Adrenal gland (tissue), 9 donors: ENCODE measurements at regions not wholly inside any gene's neighbourhood (a gene's known extent, or its start where the extent isn't known, plus 50 kb on each side); places are given as distances from the start of the nearest gene placed in this dataset.

Source experiments
- DNase-seq, 7 donors: peaks; one replicate each; pipeline ENCODE4 v3.0.0-alpha.2; 2019 to 2020
- H3K27ac ChIP-seq, 5 donors: fragments of 200-600 bp; sonication (generic) in 4 of 5; 1 replicate in 3 of 5; 2 replicates in 2 of 5; pipeline versions ENCODE4 v1.5.1 to v1.8.0; 2016 to 2020; ENCODE audit warnings: mild to moderate bottlenecking in 1 of 5
- H3K27me3 ChIP-seq: fragments of 200-600 bp; 2 replicates; pipeline ENCODE4 v1.8.0; 2021
- H3K36me3 ChIP-seq, 2 donors: fragments of 200-600 bp; replicated peaks in 1 of 2; 1 replicate in 1 of 2; 2 replicates in 1 of 2; pipeline versions ENCODE4 v1.5.1 to v1.8.0; 2018 to 2022
- H3K4me1 ChIP-seq, 2 donors: fragments of 200-600 bp; replicated peaks in 1 of 2; 1 replicate in 1 of 2; 2 replicates in 1 of 2; pipeline versions ENCODE4 v1.5.1 to v1.8.0; 2018 to 2021
- H3K4me3 ChIP-seq, 4 donors: fragments of 200-600 bp; sonication (generic) in 3 of 4; one replicate each; pipeline ENCODE4 v1.5.1; 2016 to 2018
- H3K9me3 ChIP-seq, 3 donors: fragments of 200-600 bp; sonication (generic) in 1 of 3; replicated peaks in 1 of 3; 1 replicate in 2 of 3; 2 replicates in 1 of 3; pipeline versions ENCODE4 v1.5.1 to v1.8.0; 2016 to 2021
- CTCF ChIP-seq, 6 experiments: fragments of 450-650 bp in 4 of 6; fragments of 200-600 bp in 2 of 6; sonication (generic) in 1 of 6; IDR thresholded peaks; 1 replicate in 5 of 6; 2 replicates in 1 of 6; pipeline versions ENCODE4 v1.5.1 to v1.8.0; 2016 to 2021; ENCODE audit warnings: antibody characterized with exemption in 6 of 6, mild to moderate bottlenecking in 2 of 6, moderate library complexity in 1 of 6
- POLR2A ChIP-seq, 2 donors: fragments of 450-650 bp; IDR thresholded peaks; one replicate each; pipeline ENCODE4 v1.6.1; 2017; ENCODE audit warnings: antibody characterized with exemption in 2 of 2, mild to moderate bottlenecking in 2 of 2, moderate library complexity in 1 of 2
- WGBS, 4 donors: extraction: QIAGEN DNeasy Blood & Tissue Kit in 2 of 4; methylation state at CpG; one replicate each; pipeline versions ENCODE4 v1.1.5 to v1.1.7; 2013 to 2017; 5-methylcytosine and 5-hydroxymethylcytosine counted together
- intact Hi-C, 2 donors: fragments of 100-400 bp; cut with DNase I; formaldehyde crosslinking; loops; one replicate each; pipeline versions ENCODE4 v1.14.1 to v1.15.0; 2022 to 2023
- donor health status: healthy with polysubstance abuse.
- donor health status: Bipolar disorder and iron deficiency.
- donor health status: DM: yes; HTN: yes; CAD: no.
- donor health status: DM: no; HTN: no; CAD: no.
- donor health status: DM: no; HTN: no; CAD: no.

GRCh38 chr1:187121661-187122060 lies 292.9 kb downstream of the PLA2G4A start:
- TF ChIP-seq POLR2A (IDR thresholded peaks at IDR 0.05) (no peak), CTCF (IDR thresholded peaks at IDR 0.05) (no peak)
- Histone ChIP-seq H3K27me3 (no peaks in the 10 kb centered on the region), H3K4me3 (no peak overlapping the region), H3K9me3 (peaks cover 0 to 5% (median 0%) of the 10 kb centered on the region in 3 donors), H3K4me1 (no peaks in the 10 kb centered on the region), H3K27ac (no peak overlapping the region), H3K36me3 (no peaks in the 10 kb centered on the region)
- intact Hi-C loops = no loop called here
- no peak for DNase-seq

- Histone ChIP-seq H3K27me3 (no peaks in the 10 kb centered on the region), H3K36me3 (no peaks in the 10 kb centered on the region), H3K9me3 (peaks cover 0 to 5% (median 0%) of the 10 kb centered on the region in 3 donors), H3K4me1 (no peaks in the 10 kb centered on the region), H3K4me3 (no peak overlapping the region), H3K27ac (no peak overlapping the region)
- TF ChIP-seq POLR2A (IDR thresholded peaks at IDR 0.05) = no peak
- no peak for TF ChIP-seq CTCF (IDR thresholded peaks at IDR 0.05)
- no peak for DNase-seq
- 78 to 89% (median 82%) methylated on average over 2 of the region's 2 CpGs for WGBS, 4 donors
- intact Hi-C loops = no loop called here
These were observed 293.8 kb downstream of the PLA2G4A start for GRCh38 chr1:187122566-187122965.

GRCh38 chr1:187129132-187129531 lies 300.4 kb downstream of the PLA2G4A start:
- WGBS, 4 donors = 0 to 47% (median 30%) methylated on average over 1 of the region's 1 CpG
- intact Hi-C loops = no loop called here
- H3K27me3 ChIP-seq = no peaks in the 10 kb centered on the region

GRCh38 chr1:187143783-187144182 lies 315.0 kb downstream of the PLA2G4A start:
- H3K36me3 ChIP-seq = no peaks in the 10 kb centered on the region
- H3K4me3 ChIP-seq = no peak overlapping the region
- no peak for TF ChIP-seq POLR2A (IDR thresholded peaks at IDR 0.05)
- TF ChIP-seq CTCF (IDR thresholded peaks at IDR 0.05) = no peak
- H3K27me3 ChIP-seq = no peaks in the 10 kb centered on the region
- H3K27ac ChIP-seq = no peak overlapping the region
- no peak for DNase-seq
- H3K4me1 ChIP-seq = no peaks in the 10 kb centered on the region
- intact Hi-C loops = no loop called here
- H3K9me3 ChIP-seq = no peaks in the 10 kb centered on the region

More at GRCh38 chr1:187129132-187129531, 300.4 kb downstream of the PLA2G4A start:
- Histone ChIP-seq H3K36me3 (no peaks in the 10 kb centered on the region), H3K27ac (no peak overlapping the region), H3K4me3 (no peak overlapping the region), H3K9me3 (peaks cover 0 to 5% (median 0%) of the 10 kb centered on the region in 3 donors), H3K4me1 (no peaks in the 10 kb centered on the region)
- TF ChIP-seq CTCF (IDR thresholded peaks at IDR 0.05) (no peak), POLR2A (IDR thresholded peaks at IDR 0.05) (no peak)
- no peak for DNase-seq
